ENCODE measurements at regions not wholly inside any gene's neighbourhood (a gene's known extent, or its start where the extent isn't known, plus 50 kb on each side); places are given as distances from the start of the nearest gene placed in this dataset.

DNA sequence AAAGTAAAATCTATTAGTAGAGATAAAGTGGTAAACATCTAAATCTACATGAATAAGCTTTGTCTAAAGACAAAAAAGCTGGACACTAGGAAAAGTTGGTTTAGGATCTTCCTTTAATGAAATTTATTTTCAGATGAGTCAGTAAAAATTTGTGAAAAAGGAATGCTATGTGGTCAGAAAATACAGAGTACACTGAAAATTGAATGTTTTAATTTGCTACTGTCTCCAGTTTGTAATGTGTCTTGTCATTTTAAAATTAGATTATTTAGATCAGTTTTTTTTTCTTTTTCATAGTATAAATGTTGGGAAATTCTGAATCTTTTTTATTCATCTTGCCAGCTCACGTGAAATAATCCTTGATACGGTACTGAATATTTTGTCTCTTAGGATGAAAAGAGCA is 56.9 kb downstream of the SLITRK6 start:
- DNase-seq: no peak

- DNase-seq: no peak
Measured at GRCh38 chr13:85741017-85741416, 58.2 kb downstream of the SLITRK6 start.

GRCh38 chr13:85738696-85739320 is 60.4 kb downstream of the SLITRK6 start:
- no peak for DNase-seq

DNA sequence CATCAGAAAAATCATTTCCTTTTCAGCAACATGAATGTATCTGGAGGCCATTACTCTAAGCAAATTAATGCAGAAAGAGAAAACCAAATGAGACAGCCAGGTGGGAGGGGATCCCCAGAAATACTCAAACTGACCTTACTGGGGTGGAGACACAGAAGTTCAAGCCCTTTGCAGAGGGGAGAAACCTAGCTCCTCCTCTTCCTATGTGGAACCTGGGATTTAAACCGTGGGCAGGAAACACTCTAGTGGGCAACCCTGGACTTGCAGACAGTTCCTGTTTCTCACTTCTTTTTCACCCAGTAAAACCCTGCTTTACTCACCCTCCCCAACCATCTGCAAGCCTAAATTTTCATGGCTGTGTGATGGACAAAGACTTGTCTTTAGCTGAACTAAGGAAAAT is 61.3 kb downstream of the SLITRK6 start:
- DNase-seq: no peak

DNA sequence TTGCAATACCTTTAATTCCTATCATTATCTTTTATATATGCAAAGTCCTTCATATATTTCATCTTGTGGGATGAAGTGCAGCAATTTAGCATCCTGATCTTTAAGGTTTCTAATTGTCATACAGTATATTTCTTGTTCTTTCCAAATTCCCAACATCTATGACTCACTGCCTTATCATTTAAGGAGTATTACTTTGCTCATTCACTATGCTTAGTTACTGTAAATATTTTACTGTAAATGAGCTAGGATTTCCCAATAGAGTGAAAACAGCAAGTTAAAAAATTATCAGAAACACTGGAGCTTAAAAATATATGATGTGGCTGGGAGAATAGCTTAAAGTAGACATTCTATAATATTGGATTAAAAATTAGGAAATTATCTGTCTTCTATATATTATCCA is 69.9 kb downstream of the SLITRK6 start:
- no peak for DNase-seq

- DNase-seq: no peak
Measured at GRCh38 chr13:85728811-85729210, 70.4 kb downstream of the SLITRK6 start.

- DNase-seq: no peak
Measured at GRCh38 chr13:85725433-85725832, 73.8 kb downstream of the SLITRK6 start.

- DNase-seq: no peak
Measured at GRCh38 chr13:85724546-85725432, 74.4 kb downstream of the SLITRK6 start.

DNA sequence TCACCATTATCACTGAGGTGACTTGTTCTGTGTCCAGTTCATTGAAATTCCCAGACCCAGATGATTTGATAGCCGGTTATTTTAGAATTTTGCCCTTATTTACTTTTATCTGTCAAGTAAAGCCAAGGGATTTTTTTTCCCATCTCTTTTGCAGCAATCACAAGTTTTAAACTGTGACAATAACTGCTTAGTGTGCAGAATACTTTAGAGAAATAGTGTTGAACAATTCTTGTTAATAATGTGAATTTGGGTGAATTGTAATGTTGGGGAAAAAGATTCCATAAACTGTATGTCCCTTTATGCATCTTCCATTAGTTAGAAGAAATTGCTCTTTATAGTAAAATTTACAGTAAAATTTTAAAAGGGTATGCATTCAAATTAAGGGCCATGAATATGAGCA is 79.5 kb downstream of the SLITRK6 start:
- DNase-seq: no peak

- no peak for DNase-seq
Measured at GRCh38 chr13:85717921-85718320, 81.3 kb downstream of the SLITRK6 start.

- DNase-seq: no peak
Measured at GRCh38 chr13:85710545-85710944, 88.7 kb downstream of the SLITRK6 start.

DNA sequence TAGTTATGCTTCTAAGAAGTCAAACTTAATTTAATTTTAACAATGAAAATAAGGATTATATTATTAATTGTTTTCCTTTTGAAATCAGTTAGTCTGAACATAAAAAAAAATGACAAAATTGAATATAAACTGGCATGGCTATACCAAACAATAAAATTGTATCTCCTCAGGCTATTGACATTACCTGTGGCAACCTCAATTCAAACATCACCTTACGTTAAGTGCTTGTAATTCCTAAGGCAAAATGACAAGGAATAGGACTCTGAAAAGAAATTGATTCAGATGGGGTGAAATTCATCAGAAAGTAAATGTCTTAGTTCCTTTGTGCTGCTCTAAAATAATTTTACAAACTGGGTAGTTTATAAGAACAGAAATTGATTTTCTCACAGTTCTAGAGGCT is 89.5 kb downstream of the SLITRK6 start:
- DNase-seq: no peak

DNA sequence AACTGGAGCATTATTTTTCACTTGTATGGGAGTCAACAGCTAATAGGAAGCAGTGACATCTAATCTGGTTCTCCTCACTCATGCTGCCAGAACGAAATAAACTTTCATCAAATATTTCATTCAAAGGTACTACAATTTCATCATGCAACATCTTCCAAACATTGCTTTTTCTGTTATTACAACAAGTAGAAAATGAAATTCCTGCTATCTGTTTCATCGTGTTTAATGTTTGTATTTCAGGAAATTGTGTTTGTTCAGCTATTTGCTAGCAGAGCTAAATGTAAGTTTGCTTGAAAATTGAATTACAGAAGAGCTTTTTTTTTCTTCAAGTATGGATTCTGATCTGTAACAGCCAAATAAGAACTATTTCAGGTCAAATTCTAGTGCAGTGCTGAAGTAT is 90.1 kb downstream of the SLITRK6 start:
- no peak for DNase-seq

DNA sequence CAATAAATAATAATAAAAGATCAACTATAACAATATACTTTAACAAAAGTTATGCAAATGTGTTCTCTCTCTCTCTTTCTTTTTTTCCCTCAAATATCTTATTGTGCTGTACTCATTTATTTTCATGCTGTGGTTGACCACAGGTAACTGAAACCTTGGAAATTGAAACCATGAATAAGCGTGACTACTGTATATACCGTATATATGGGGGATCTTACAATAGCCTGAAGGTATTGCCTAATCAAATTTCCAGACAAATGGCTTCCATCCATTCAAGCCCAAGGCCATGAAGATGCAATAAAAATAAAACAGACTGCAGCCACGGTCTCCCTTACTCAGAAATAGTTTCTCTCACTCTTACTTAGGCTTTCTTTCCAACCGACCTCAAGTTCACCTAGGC is 98.3 kb downstream of the SLITRK6 start:
- no peak for DNase-seq

GRCh38 chr13:85698256-85698655 is 101.0 kb downstream of the SLITRK6 start:
- DNase-seq: no peak

- no peak for DNase-seq
Measured at GRCh38 chr13:85694992-85695391, 104.2 kb downstream of the SLITRK6 start.

DNA sequence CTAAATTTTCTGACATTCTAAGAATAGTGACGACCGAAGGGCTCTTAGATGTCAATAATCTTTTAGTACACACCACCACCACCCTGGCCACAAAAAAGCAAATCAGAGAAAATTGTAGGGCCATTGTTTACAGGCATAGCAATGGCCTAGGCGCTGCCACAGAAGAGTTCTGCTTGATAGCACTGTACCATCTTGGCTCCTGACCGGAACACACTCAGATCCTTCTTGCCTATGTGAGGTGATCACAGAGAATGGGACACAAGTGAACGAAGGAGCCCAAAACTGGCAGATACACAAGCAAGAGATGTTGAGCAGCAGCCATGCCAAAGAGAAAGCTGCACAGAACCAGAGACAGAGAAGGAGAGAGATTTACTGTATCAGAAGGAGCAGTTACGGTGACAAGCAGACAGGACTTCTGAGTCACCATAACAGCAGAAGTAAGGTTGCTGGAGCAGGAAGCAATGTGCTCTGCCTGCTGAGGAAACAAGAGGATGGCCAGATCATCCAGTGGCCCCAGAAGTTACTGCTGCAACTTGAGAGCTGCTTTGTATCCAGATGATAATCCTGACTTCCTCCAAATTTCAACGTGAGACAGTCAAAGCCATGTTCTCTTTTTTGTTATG is 105.2 kb downstream of the SLITRK6 start:
- DNase-seq: no peak

- DNase-seq: no peak
Measured at GRCh38 chr13:85690368-85690767, 108.9 kb downstream of the SLITRK6 start.

DNA sequence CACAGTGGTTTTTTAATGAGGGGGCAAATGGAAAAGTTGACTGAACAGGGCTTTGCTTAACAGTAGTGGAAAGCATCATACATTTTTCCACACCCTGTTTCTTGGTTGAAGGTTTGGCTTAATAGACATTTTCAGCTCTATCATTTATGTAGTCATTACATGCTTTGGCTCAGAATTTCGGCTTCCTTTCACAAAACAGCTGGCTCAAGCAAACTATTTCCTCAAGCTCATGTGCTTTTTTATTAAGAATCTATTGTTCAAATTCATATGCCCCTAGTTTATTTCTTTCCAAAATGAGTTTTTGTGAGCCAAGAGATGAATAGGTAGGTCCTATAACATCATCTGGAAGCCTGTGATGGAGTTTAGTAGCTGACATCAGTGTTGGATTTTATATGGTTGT is 113.8 kb downstream of the SLITRK6 start:
- no peak for DNase-seq

DNA sequence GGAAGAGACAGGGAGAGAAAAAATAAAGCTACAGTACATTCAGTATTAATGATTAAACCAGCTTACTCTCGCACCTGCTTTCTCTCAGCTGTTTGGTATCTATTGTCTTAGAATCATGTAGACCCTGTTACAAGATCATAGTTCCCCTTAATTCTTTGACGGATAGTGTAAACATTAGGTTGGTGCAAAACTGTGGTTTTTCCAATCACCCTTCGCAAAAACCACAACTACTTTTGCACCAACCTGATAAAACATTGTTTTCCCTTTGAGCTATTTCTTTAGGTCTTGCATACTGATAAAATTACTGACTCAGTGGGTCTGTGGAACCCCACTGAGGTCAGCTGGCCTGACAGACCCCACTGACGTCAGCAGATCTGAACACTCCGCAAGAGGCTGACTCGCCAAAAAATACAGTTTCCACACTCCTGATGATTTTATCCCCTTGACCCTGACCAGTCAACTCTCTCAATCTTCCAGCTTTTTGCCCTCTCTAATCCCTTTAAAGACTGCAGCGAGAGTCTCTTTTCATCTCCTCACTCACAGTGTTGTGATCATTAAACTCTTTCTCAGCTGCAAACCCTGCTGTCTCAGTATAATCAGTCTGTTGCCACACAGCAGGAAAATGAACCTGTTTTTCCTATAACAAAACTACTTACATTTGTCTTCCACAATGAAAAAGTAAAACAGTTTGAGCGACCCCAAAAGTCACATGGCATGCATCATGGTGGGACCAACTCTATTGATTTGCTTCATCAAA is 123.9 kb downstream of the SLITRK6 start:
- DNase-seq: no peak

- no peak for DNase-seq
Measured at GRCh38 chr13:85671336-85671735, 127.9 kb downstream of the SLITRK6 start.

DNA sequence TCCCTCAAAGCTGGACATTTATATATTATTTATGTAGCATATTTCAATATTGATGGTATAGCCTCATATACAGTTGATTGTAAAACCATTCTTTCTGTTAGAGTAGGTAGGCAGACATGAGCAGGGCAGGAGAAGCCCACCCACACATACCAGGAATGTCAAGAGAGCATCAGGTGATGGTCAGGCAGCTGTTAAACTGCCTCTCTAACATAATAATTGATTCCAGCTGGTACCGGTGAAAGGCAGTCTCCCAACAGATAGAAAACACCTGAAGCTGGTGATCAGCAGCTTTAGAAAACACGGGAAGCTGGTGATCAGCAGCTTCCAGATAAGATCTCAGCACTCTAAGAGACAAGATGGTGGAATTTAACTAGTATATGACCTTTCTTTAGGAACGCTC is 132.9 kb downstream of the SLITRK6 start:
- no peak for DNase-seq

DNA sequence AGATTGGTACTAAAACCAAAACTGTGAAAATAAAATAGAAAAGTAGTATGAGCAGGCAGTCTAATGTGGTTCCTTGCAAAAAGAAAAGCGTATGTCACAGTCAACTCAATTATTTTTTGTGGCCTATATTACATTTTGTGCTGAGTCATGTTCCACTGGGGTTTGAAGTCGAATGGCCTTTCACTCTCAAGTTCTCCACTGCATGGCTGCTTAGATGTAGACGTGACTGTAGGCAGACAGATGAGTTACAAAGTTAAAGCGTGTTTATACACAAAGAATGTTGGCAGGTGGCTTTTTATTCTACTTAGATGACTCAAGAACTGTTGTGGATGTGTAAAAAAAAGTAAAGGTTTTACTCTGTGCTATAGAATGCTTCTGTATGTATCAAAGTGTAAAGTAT is 133.9 kb downstream of the SLITRK6 start:
- DNase-seq: no peak

Data from left kidney (tissue), 1 donor.